ENCODE measurements at regions not wholly inside any gene's neighbourhood (a gene's known extent, or its start where the extent isn't known, plus 50 kb on each side); places are given as distances from the start of the nearest gene placed in this dataset.
"Not testable (repeated sequence)": the region's sequence is repeated elsewhere in the genome, so short reads cannot be mapped to it uniquely, and the experiment has no call there.

- H3K27ac ChIP-seq (replicated peaks): no peak overlapping the region
- H3K4me3 ChIP-seq (replicated peaks; ENCODE audit: insufficient read depth, low read length): no peak overlapping the region
- TF ChIP-seq, protein P1, sequence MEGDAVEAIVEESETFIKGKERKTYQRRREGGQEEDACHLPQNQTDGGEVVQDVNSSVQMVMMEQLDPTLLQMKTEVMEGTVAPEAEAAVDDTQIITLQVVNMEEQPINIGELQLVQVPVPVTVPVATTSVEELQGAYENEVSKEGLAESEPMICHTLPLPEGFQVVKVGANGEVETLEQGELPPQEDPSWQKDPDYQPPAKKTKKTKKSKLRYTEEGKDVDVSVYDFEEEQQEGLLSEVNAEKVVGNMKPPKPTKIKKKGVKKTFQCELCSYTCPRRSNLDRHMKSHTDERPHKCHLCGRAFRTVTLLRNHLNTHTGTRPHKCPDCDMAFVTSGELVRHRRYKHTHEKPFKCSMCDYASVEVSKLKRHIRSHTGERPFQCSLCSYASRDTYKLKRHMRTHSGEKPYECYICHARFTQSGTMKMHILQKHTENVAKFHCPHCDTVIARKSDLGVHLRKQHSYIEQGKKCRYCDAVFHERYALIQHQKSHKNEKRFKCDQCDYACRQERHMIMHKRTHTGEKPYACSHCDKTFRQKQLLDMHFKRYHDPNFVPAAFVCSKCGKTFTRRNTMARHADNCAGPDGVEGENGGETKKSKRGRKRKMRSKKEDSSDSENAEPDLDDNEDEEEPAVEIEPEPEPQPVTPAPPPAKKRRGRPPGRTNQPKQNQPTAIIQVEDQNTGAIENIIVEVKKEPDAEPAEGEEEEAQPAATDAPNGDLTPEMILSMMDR (IDR thresholded peaks at IDR 0.05; ENCODE audit: insufficient read depth, low read length): no peak
- TF ChIP-seq GABPA (IDR thresholded peaks at IDR 0.05; ENCODE audit: low read depth) (no peak), SPI1 (IDR thresholded peaks at IDR 0.05; ENCODE audit: borderline replicate concordance, low read depth) (no peak)
- no peaks in the 10 kb centered on the region for H3K27me3 ChIP-seq (ENCODE audit: insufficient read depth, poor library complexity, severe bottlenecking)
- no peak for DNase-seq (ENCODE audit: low read depth in 1 of 2, low spot score in 1 of 2)
Measured at GRCh38 chr2:138084206-138084605, 119.9 kb downstream of the HNMT start.

GRCh38 chr2:138085441-138085840 lies 121.2 kb downstream of the HNMT start:
- DNase-seq (ENCODE audit: low read depth in 1 of 2, low spot score in 1 of 2); H3K27ac ChIP-seq (replicated peaks); H3K4me3 ChIP-seq (replicated peaks; ENCODE audit: insufficient read depth, low read length); H3K27me3 ChIP-seq (ENCODE audit: insufficient read depth, poor library complexity, severe bottlenecking): not testable (repeated sequence)

GRCh38 chr2:138086576-138086975 lies 122.3 kb downstream of the HNMT start:
- Histone ChIP-seq H3K27me3 (ENCODE audit: insufficient read depth, poor library complexity, severe bottlenecking) (no peaks in the 10 kb centered on the region), H3K27ac (replicated peaks) (no peak overlapping the region), H3K4me3 (replicated peaks; ENCODE audit: insufficient read depth, low read length) (no peak overlapping the region)
- DNase-seq (ENCODE audit: low read depth in 1 of 2, low spot score in 1 of 2): no peak
- TF ChIP-seq, protein P1 (IDR thresholded peaks at IDR 0.05; ENCODE audit: insufficient read depth, low read length): no peak
- no peak for TF ChIP-seq SPI1 (IDR thresholded peaks at IDR 0.05; ENCODE audit: borderline replicate concordance, low read depth)
- TF ChIP-seq POLR2AphosphoS5 (IDR thresholded peaks at IDR 0.05; ENCODE audit: low read depth): no peak
- TF ChIP-seq GABPA (IDR thresholded peaks at IDR 0.05; ENCODE audit: low read depth): no peak
- no peak for TF ChIP-seq REST (IDR thresholded peaks at IDR 0.05; ENCODE audit: insufficient replicate concordance, low read depth)

DNA sequence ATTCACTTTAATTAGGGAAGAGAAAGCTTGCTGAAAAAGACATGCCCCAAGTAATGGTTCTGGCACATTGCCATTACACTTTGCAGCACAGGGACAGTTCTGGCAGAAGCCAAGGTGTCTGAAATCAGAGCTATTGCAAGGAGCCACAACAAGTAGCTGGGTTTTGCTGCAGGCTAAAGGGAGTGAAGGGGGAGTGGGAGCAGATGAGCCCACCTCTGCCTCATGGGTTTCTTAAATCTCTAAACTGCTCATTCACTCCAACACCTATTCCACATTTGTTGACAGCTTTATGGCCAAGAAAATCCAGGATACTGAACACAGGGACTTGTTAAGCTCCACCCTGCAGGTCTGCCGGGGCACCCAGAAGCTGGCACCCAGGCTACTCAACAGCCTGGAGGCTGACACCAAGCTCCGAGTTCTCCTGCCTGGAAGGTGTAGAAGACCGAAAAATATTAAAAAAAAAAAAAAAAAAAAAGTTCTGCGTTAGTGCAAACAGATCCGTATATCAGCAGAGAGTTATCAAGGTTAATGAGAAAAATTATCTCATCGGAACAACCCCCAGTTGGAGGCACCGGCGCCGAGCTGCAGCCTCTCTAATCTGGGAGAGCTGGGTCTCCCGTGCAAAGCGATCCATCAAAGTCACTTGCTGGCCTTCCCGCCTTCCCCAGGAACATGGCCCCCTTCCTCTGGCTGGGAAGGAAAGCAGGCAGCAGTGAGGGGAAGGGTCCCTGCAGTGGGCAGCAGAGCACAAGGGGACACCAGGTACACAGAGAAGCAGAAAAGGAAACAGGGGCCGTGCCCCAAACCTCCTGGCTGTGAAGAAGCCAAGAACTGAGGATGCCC lies 123.7 kb downstream of the HNMT start:
- TF ChIP-seq SPI1 (IDR thresholded peaks at IDR 0.05; ENCODE audit: borderline replicate concordance, low read depth) (no peak), GABPA (IDR thresholded peaks at IDR 0.05; ENCODE audit: low read depth) (no peak), REST (IDR thresholded peaks at IDR 0.05; ENCODE audit: insufficient replicate concordance, low read depth) (no peak), POLR2AphosphoS5 (IDR thresholded peaks at IDR 0.05; ENCODE audit: low read depth) (no peak)
- TF ChIP-seq, protein P1 (IDR thresholded peaks at IDR 0.05; ENCODE audit: insufficient read depth, low read length): no peak
- H3K4me3 ChIP-seq (replicated peaks; ENCODE audit: insufficient read depth, low read length): no peak overlapping the region
- H3K27me3 ChIP-seq (ENCODE audit: insufficient read depth, poor library complexity, severe bottlenecking): no peaks in the 10 kb centered on the region
- H3K27ac ChIP-seq (replicated peaks): no peak overlapping the region
- DNase-seq (ENCODE audit: low read depth in 1 of 2, low spot score in 1 of 2): no peak

All from HL-60 (cell line).